Esophagus muscularis mucosa (tissue), 4 donors: ENCODE measurements at regions not wholly inside any gene's neighbourhood (a gene's known extent, or its start where the extent isn't known, plus 50 kb on each side); places are given as distances from the start of the nearest gene placed in this dataset.

Experiments used
- DNase-seq: peaks from one replicate; pipeline ENCODE4 v3.0.0-alpha.2; 2017; ENCODE audit errors: extremely low spot score
- H3K27ac ChIP-seq, 4 donors: fragments of 200-600 bp; sonication (generic); replicated peaks in 1 of 4; 1 replicate in 3 of 4; 2 replicates in 1 of 4; pipeline ENCODE4 v1.5.1; 2016 to 2019; ENCODE audit warnings: mild to moderate bottlenecking in 1 of 4
- H3K27me3 ChIP-seq, 4 donors: fragments of 200-600 bp; sonication (generic); one replicate each; pipeline versions ENCODE4 v1.5.1 to v1.6.0; 2016 to 2019
- H3K36me3 ChIP-seq, 4 donors: fragments of 200-600 bp; sonication (generic); one replicate each; pipeline ENCODE4 v1.5.1; 2016 to 2019
- H3K4me1 ChIP-seq, 4 donors: fragments of 200-600 bp; sonication (generic); one replicate each; pipeline ENCODE4 v1.5.1; 2016 to 2019
- H3K4me3 ChIP-seq, 4 donors: fragments of 200-600 bp; sonication (generic); 1 replicate in 2 of 4; 2 replicates in 2 of 4; pipeline ENCODE4 v1.5.1; 2016 to 2019; ENCODE audit warnings: mild to moderate bottlenecking in 4 of 4, moderate library complexity in 1 of 4
- H3K9me3 ChIP-seq, 4 donors: fragments of 200-600 bp; sonication (generic); 1 replicate in 3 of 4; 2 replicates in 1 of 4; pipeline ENCODE4 v1.5.1; 2016 to 2019
- EP300 ChIP-seq: sonication (generic); formaldehyde crosslinking; IDR thresholded peaks from one replicate; pipeline ENCODE4 v1.6.1; 2017; ENCODE audit warnings: antibody characterized with exemption
- POLR2A ChIP-seq: fragments of 450-650 bp; IDR thresholded peaks from one replicate; pipeline ENCODE4 v1.6.1; 2017; ENCODE audit warnings: antibody characterized with exemption, moderate library complexity, mild to moderate bottlenecking, low read depth
- POLR2AphosphoS5 ChIP-seq, 2 donors: sonication (generic); formaldehyde crosslinking; IDR thresholded peaks; one replicate each; pipeline ENCODE4 v1.6.1; 2017; ENCODE audit warnings: antibody characterized with exemption in 2 of 2
- WGBS: methylation state at CpG from one replicate; pipeline ENCODE4 v1.1.5; 2018; 5-methylcytosine and 5-hydroxymethylcytosine counted together
- intact Hi-C: fragments of 100-400 bp; cut with DNase I; formaldehyde crosslinking; loops from one replicate; pipeline ENCODE4 v1.15.1; 2023
- TF ChIP-seq, protein P1 (sequence below), 3 experiments: fragments of 200-600 bp in 2 of 3; fragments of 450-650 bp in 1 of 3; sonication (generic) in 2 of 3; IDR thresholded peaks; one replicate each; pipeline ENCODE4 v1.5.1; 2017 to 2019; ENCODE audit warnings: antibody characterized with exemption in 3 of 3, mild to moderate bottlenecking in 2 of 3, moderate library complexity in 1 of 3

DNA sequence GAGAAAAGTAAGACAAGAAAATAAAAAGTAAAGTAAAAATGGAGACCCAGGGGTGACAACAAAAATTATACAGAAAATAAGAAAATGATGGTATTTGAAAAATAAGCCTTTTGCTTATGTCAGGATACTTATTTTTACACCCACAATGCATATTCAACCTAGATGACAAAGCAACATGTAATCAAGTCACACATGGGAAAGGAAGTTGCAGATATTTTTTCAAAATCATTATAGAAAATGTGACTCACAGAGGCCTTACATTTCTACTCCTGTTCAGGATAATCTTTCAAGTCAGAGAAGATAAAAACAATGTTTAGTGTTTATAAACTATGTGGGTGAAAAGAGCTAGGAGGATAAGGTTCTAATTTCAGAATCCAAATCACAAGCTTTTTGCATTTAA is 275.3 kb upstream of the UBE2E3 start:
- no peak for TF ChIP-seq POLR2AphosphoS5 (IDR thresholded peaks at IDR 0.05)
- TF ChIP-seq POLR2A = no peak
- TF ChIP-seq, protein P1, sequence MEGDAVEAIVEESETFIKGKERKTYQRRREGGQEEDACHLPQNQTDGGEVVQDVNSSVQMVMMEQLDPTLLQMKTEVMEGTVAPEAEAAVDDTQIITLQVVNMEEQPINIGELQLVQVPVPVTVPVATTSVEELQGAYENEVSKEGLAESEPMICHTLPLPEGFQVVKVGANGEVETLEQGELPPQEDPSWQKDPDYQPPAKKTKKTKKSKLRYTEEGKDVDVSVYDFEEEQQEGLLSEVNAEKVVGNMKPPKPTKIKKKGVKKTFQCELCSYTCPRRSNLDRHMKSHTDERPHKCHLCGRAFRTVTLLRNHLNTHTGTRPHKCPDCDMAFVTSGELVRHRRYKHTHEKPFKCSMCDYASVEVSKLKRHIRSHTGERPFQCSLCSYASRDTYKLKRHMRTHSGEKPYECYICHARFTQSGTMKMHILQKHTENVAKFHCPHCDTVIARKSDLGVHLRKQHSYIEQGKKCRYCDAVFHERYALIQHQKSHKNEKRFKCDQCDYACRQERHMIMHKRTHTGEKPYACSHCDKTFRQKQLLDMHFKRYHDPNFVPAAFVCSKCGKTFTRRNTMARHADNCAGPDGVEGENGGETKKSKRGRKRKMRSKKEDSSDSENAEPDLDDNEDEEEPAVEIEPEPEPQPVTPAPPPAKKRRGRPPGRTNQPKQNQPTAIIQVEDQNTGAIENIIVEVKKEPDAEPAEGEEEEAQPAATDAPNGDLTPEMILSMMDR (IDR thresholded peaks at IDR 0.05) = no peak
- no peak for TF ChIP-seq EP300
- DNase-seq = no peak
- H3K27ac ChIP-seq = no peak overlapping the region
- intact Hi-C loops = no loop called here
- no peak overlapping the region for H3K4me3 ChIP-seq
- no peaks in the 10 kb centered on the region for H3K4me1 ChIP-seq
- no peaks in the 10 kb centered on the region for H3K9me3 ChIP-seq
- no peaks in the 10 kb centered on the region for H3K27me3 ChIP-seq
- H3K36me3 ChIP-seq = no peaks in the 10 kb centered on the region

DNA sequence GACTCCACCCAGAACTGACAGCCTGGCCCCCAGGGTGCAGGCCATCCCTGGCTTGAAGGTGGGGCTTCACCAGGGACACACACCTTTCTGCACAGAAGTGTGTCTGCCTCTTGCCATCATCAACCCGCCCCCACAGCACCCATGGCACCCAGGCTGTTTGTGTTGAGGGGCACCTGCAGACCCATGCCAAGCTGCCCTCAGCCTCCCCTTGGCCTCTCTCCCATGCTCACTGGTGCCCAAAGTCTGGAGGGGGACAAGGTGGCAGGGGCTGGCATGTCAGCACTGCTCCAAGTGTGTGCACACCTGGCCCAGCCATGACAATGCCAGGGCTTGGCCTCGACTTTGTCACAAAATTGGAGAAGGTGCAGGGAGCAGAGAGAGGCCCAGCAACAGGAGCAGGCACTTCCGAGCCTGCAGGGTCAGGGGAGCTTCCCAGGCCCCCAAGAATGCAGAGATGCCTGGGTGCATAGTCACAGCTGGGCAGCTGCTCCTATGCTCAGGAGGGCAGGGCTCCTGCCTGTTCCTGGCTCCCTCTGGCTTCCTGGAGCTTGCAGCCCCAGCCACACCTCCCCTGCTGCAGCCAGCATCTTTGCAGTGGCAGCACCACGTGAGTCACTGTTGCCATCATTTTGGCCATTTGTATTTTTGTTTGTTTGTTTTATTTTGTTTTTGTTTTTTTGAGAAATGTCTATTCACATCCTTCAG is 280.6 kb upstream of the UBE2E3 start:
- intact Hi-C loops = no loop called here
- no peak overlapping the region for H3K27ac ChIP-seq
- peaks cover 0 to 7% (median 0%) of the 10 kb centered on the region in 4 donors for H3K27me3 ChIP-seq
- H3K4me1 ChIP-seq = peaks cover 0 to 14% (median 8%) of the 10 kb centered on the region in 4 donors
- no peak for DNase-seq
- no peaks in the 10 kb centered on the region for H3K36me3 ChIP-seq
- H3K4me3 ChIP-seq = no peak overlapping the region
- H3K9me3 ChIP-seq = no peaks in the 10 kb centered on the region
- 86% methylated on average over 2 of the region's 4 CpGs for WGBS
- TF ChIP-seq, protein P1 (IDR thresholded peaks at IDR 0.05) = no peak
- TF ChIP-seq EP300 (no peak), POLR2AphosphoS5 (IDR thresholded peaks at IDR 0.05) (no peak), POLR2A (no peak)

DNA sequence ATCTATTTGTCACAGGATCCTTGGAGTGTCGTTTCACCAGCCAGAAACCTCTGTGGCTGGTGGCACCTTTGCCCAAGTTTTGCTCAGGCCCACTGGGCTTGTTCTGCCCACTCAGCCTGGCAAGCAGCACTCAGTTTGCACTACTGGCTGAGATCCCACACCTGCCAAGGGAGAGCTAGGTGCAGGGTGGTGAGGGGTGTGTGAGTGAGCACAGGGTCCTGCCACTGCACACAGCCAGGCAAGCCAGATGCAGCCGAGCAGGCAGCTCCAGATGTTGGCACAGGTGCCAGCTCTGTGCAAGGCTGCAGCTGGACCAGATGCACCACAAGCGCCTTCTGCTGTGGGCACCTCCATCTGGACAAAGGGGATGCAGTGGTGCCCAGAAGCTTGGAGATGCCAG is 281.7 kb upstream of the UBE2E3 start:
- 90% methylated on average over 2 of the region's 3 CpGs for WGBS
- intact Hi-C loops = no loop called here
- TF ChIP-seq POLR2A = no peak
- no peak for TF ChIP-seq POLR2AphosphoS5 (IDR thresholded peaks at IDR 0.05)
- TF ChIP-seq, protein P1 (IDR thresholded peaks at IDR 0.05) = no peak
- TF ChIP-seq EP300 = no peak

DNA sequence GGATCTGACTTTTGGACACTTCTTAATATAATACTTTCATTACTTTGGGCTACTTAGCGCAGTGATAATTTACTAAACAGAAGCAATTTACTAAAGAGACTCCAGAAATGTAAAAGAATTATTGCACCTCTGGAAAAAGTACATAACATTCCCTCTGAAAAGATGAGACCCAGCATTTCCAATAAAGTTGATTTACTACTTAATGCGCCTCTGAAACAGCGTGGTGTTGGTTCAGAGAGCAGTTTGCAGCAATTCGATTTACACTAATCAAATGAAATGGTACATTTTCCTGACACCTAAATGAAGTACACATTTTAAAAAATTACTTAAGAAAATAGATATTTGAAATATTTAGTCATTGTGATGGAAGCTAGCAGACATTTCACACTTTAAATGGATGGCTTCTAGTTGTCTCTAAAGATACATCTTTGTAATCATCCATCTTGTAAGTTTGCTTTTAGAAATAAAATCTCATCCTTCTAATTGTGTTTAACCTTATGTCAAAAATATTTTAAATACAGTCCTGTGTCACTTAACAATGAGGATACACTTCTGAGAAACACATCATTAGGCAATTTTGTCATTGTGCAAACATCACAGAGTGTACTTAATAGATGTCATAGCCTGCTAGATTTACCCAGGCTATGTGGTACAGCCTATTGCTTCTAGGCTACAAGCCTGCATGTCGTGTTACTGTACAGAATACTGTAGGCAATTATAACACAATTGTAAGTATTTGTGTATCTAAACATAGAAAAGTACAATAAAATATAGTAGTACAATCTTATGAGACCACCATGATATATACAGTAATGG is 284.6 kb upstream of the UBE2E3 start:
- peaks cover 0 to 7% (median 0%) of the 10 kb centered on the region in 4 donors for H3K27me3 ChIP-seq
- no peak for DNase-seq
- intact Hi-C loops = no loop called here
- H3K9me3 ChIP-seq = no peaks in the 10 kb centered on the region
- 73% methylated on average over 5 of the region's 5 CpGs for WGBS
- H3K27ac ChIP-seq = no peak overlapping the region
- H3K4me3 ChIP-seq = peak overlapping the region in 1 of 4 donors; percentile 7
- H3K4me1 ChIP-seq = peaks cover 0 to 14% (median 11%) of the 10 kb centered on the region in 4 donors
- H3K36me3 ChIP-seq = no peaks in the 10 kb centered on the region
- TF ChIP-seq POLR2AphosphoS5 (IDR thresholded peaks at IDR 0.05) (no peak), EP300 (no peak), POLR2A (no peak)
- TF ChIP-seq, protein P1 (IDR thresholded peaks at IDR 0.05) = no peak

More for the DNA sequence above, 281.7 kb upstream of the UBE2E3 start:
- Histone ChIP-seq H3K27ac (no peak overlapping the region), H3K27me3 (peaks cover 0 to 7% (median 0%) of the 10 kb centered on the region in 4 donors), H3K9me3 (no peaks in the 10 kb centered on the region), H3K36me3 (no peaks in the 10 kb centered on the region), H3K4me3 (no peak overlapping the region), H3K4me1 (peaks cover 0 to 14% (median 11%) of the 10 kb centered on the region in 4 donors)
- no peak for DNase-seq
